MM.1S (cell line): ENCODE measurements at regions not wholly inside any gene's neighbourhood (a gene's known extent, or its start where the extent isn't known, plus 50 kb on each side); places are given as distances from the start of the nearest gene placed in this dataset.

Experiments used
- EZH2 ChIP-seq: fragments of 300-600 bp; sonication (generic); optimal IDR thresholded peaks from 2 replicates; pipeline ENCODE3; 2017; ENCODE audit warnings: low read depth, mild to moderate bottlenecking, antibody characterized with exemption, low read length, mixed read lengths
- EZH2phosphoT487 ChIP-seq: fragments of 300-600 bp; sonication (generic); IDR thresholded peaks from 2 replicates; pipeline ENCODE4 v1.6.1; 2018; ENCODE audit warnings: antibody characterized with exemption, low read length
- TF ChIP-seq, protein P1 (sequence below): fragments of 300-600 bp; sonication (generic); IDR thresholded peaks from 2 replicates; pipeline ENCODE4 v1.5.1; 2016; ENCODE audit warnings: antibody characterized with exemption, low read length, mixed read lengths

- TF ChIP-seq, protein P1, sequence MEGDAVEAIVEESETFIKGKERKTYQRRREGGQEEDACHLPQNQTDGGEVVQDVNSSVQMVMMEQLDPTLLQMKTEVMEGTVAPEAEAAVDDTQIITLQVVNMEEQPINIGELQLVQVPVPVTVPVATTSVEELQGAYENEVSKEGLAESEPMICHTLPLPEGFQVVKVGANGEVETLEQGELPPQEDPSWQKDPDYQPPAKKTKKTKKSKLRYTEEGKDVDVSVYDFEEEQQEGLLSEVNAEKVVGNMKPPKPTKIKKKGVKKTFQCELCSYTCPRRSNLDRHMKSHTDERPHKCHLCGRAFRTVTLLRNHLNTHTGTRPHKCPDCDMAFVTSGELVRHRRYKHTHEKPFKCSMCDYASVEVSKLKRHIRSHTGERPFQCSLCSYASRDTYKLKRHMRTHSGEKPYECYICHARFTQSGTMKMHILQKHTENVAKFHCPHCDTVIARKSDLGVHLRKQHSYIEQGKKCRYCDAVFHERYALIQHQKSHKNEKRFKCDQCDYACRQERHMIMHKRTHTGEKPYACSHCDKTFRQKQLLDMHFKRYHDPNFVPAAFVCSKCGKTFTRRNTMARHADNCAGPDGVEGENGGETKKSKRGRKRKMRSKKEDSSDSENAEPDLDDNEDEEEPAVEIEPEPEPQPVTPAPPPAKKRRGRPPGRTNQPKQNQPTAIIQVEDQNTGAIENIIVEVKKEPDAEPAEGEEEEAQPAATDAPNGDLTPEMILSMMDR = no peak
- TF ChIP-seq EZH2phosphoT487 (no peak), EZH2 (no peak)
Observed at GRCh38 chr4:60923075-60923474, 277.1 kb upstream of the ADGRL3 start.
